ES-I3 (cell line): ENCODE measurements at regions not wholly inside any gene's neighbourhood (a gene's known extent, or its start where the extent isn't known, plus 50 kb on each side); places are given as distances from the start of the nearest gene placed in this dataset.

Experiments used
- H3K36me3 ChIP-seq: 2 replicates; pipeline ENCODE4 v1.6.1; 2013; ENCODE audit warnings: mild to moderate bottlenecking, low read length, control low read depth, moderate library complexity; ENCODE audit not compliant: insufficient read depth
- H3K4me1 ChIP-seq: 2 replicates; pipeline ENCODE4 v1.6.1; 2013; ENCODE audit warnings: mild to moderate bottlenecking, control low read depth, low read length; ENCODE audit not compliant: insufficient read depth
- H3K9ac ChIP-seq: 2 replicates; pipeline ENCODE4 v1.6.1; 2013; ENCODE audit warnings: low read depth, mild to moderate bottlenecking, low read length, moderate library complexity
- H3K9me3 ChIP-seq: 2 replicates; pipeline ENCODE4 v1.6.1; 2013; ENCODE audit warnings: mild to moderate bottlenecking, low read length, moderate library complexity; ENCODE audit not compliant: control insufficient read depth, insufficient read depth

- Histone ChIP-seq H3K4me1 (peaks cover 14% of the 10 kb centered on the region), H3K36me3 (no peaks in the 10 kb centered on the region), H3K9me3 (no peaks in the 10 kb centered on the region), H3K9ac (no peak overlapping the region)
These were observed 74.1 kb downstream of the BOD1L2 start for GRCh38 chr18:57220930-57221483.

- peaks cover 14% of the 10 kb centered on the region for H3K4me1 ChIP-seq
These were observed 76.4 kb downstream of the BOD1L2 start for GRCh38 chr18:57223144-57223870.

DNA sequence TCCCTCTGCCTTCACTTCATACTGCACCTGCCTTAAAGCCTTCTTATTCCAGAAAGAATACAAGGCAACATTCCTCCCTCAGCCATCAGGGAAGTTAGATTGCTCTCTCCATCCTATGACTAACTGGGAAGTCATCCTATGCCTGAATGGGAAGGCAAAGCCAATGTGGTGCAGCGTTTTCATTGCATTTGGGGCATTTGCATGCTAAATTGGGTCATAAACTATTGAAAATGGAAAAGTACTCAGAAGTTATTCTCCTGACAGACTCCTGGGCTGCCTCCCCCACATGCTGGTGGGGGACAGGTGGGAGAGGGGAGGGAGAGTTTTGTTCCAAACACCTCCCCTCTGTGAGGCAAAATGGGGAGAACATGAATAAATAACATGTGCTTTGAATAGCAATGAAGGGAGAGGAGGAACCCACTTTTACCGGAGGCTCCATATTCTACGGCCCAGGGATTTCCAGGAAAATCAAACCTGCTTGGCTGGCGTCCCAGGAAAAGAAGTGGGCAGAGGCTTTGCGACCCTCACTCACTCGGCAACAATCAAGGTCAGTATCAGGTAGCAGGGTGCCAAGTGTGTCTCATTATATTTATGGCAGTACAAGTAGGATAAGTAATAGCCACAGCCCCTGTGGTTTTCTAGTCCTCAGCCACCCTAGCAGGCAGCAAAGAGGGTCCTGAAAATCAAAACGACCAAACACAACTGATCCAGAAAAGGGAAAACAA is 84.1 kb downstream of the BOD1L2 start:
- H3K9me3 ChIP-seq: no peaks in the 10 kb centered on the region
- H3K36me3 ChIP-seq: no peaks in the 10 kb centered on the region
- no peak overlapping the region for H3K9ac ChIP-seq
- H3K4me1 ChIP-seq: peaks cover 11% of the 10 kb centered on the region; the same call in 1 of the 2 replicates

More at GRCh38 chr18:57223144-57223870, 76.4 kb downstream of the BOD1L2 start:
- no peaks in the 10 kb centered on the region for H3K36me3 ChIP-seq
- H3K9ac ChIP-seq: no peak overlapping the region
- no peaks in the 10 kb centered on the region for H3K9me3 ChIP-seq

DNA sequence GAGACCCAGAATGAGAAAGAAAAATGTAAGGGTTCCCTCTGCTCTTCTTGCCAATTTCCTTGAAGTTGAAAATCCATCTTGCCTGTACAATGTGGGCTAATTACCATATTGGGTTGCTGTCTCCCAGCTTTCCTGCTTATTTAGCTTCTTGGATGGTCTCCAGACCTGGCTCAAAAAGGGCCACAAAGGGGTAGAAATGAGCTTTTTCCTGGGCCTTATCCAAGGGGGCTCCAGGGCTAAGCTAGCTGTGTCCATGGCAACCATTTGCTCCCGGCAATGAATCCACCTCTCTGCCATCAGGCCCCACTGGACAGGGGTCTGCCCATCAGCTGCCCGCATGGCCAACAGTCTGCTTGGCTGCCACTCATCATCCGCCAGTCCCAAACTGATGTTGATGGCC is 85.0 kb downstream of the BOD1L2 start:
- Histone ChIP-seq H3K9me3 (no peaks in the 10 kb centered on the region), H3K4me1 (peaks cover 11% of the 10 kb centered on the region; the same call in 1 of the 2 replicates), H3K36me3 (no peaks in the 10 kb centered on the region), H3K9ac (no peak overlapping the region)

DNA sequence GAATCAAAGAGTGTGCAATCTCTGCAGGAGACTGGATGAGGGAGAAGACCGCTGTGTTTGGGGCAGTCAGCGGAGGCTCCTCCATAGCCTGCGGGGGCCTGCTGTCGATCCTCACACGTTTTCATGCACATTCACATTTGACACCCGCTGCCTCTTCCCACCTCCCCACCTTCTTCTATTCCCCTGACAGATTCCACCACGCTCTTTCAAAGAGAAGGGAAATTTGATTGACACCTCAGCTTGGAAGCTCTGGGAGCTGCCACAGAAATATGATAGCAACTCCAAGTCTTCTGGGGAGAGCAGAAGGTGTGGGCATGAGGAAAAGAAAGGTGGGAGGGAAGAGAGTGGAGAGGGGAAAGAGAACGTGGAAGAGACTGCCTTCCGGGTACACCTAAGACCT is 87.5 kb downstream of the BOD1L2 start:
- Histone ChIP-seq H3K9me3 (no peaks in the 10 kb centered on the region), H3K36me3 (no peaks in the 10 kb centered on the region), H3K9ac (no peak overlapping the region), H3K4me1 (peaks cover 14% of the 10 kb centered on the region; the same call in 1 of the 2 replicates)

GRCh38 chr18:57241869-57242268 is 95.0 kb downstream of the BOD1L2 start:
- no peaks in the 10 kb centered on the region for H3K36me3 ChIP-seq
- H3K4me1 ChIP-seq: 0 out of 2 replicates have a peak, but pooled peaks cover 3% of the 10 kb centered on the region
- H3K9ac ChIP-seq: no peak overlapping the region
- no peaks in the 10 kb centered on the region for H3K9me3 ChIP-seq

GRCh38 chr18:57242285-57242684 is 95.4 kb downstream of the BOD1L2 start:
- no peaks in the 10 kb centered on the region for H3K36me3 ChIP-seq

GRCh38 chr18:57243624-57244179 is 96.8 kb downstream of the BOD1L2 start:
- Histone ChIP-seq H3K9me3 (no peaks in the 10 kb centered on the region), H3K9ac (no peak overlapping the region), H3K36me3 (no peaks in the 10 kb centered on the region), H3K4me1 (0 out of 2 replicates have a peak, but pooled peaks cover 3% of the 10 kb centered on the region)

More at GRCh38 chr18:57242285-57242684, 95.4 kb downstream of the BOD1L2 start:
- 0 out of 2 replicates have a peak, but pooled peaks cover 3% of the 10 kb centered on the region for H3K4me1 ChIP-seq
- H3K9ac ChIP-seq: no peak overlapping the region
- no peaks in the 10 kb centered on the region for H3K9me3 ChIP-seq

DNA sequence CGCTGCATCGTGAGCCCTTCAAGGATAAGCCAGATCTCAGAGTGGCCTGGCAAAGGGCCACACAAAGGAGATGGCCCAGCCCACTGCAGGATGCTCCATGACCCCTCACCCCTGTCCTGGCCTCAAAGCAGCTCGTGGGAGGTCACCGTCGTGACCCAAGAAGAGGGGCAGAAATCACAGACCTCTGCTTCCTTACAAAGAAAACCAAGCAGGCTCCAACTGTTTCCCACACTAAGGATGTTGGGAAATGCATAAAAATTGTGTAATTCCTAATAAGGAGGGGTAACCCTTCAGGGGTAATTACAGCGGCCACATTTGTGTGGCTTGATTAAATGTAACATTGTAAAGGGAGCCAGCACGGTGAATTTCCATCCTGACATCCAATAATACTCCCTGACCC is 102.3 kb downstream of the BOD1L2 start:
- Histone ChIP-seq H3K9ac (no peak overlapping the region), H3K36me3 (no peaks in the 10 kb centered on the region), H3K4me1 (no peaks in the 10 kb centered on the region), H3K9me3 (no peaks in the 10 kb centered on the region)

- no peaks in the 10 kb centered on the region for H3K9me3 ChIP-seq
- no peaks in the 10 kb centered on the region for H3K36me3 ChIP-seq
- no peaks in the 10 kb centered on the region for H3K4me1 ChIP-seq
- no peak overlapping the region for H3K9ac ChIP-seq
These were observed 102.5 kb upstream of the ST8SIA3 start for GRCh38 chr18:57249883-57250282.

DNA sequence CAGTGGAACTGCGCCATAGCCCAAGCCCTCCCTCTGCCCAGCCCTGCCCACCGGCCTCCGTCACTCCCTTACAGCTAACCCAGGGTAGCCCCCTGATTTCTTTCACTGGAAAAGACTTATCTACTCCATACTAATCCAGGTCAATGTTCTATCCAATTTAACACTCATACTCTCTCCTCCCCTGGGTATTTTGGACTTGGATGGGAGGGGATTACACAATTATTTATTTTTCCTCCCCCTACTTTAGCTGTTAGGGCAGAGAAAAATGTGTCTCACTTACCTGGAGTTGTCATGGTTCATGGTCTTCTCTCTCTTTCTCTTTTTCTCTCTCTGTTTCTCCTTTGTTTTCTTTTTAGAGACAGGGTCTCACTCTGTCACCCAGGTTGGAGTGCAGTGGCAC is 100.6 kb upstream of the ST8SIA3 start:
- Histone ChIP-seq H3K9ac (no peak overlapping the region), H3K36me3 (no peaks in the 10 kb centered on the region), H3K9me3 (no peaks in the 10 kb centered on the region), H3K4me1 (no peaks in the 10 kb centered on the region)

DNA sequence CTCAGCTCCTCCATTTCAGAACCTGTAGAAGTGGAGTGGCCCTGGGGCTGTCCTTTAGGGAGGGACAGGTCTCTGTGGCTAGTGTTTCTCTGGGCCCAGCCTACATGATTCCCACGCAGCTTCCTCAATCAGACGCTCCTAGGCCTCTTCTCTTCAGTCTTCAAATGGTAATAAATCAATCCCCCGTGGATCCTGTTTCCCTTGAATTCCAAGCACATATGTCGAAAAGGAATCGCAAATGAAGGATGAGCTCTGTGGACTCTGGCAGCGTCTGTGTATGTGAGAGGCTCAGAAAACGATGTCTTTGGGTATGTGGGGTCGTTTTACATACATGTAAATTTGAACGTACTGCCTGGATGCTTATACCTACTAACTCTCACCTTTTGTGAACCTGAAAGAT is 98.5 kb upstream of the ST8SIA3 start:
- no peak overlapping the region for H3K9ac ChIP-seq
- H3K36me3 ChIP-seq: no peaks in the 10 kb centered on the region
- H3K4me1 ChIP-seq: no peaks in the 10 kb centered on the region
- no peaks in the 10 kb centered on the region for H3K9me3 ChIP-seq

DNA sequence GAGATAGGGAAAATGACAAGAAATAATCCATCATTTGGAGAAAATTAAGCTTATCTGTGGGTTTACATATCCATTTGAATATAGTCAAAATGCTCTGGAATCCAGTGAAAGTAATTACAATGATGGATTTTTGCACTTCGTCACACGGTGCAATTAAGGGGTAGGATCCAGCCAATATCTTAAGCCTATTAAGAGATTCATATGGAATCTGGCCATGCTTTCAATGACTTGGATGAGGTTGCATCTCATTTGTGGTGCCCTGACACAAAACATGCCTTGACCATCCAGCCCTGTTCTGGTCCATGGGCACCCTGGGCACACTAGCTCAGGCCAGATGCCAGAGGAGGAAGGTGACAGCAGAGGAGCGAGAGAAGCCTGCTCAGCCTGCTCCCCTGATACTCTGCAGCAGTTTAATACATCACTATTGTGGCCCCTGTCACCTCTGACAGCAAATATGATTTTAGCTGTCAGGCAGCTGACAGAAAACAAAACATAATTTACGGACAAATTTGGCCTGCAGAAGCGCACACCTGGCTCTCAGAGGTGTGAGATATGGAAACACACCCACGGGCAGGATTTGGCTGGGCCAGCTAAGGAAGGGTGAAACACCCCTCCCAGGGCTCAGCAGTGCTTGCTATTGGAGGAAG is 94.1 kb upstream of the ST8SIA3 start:
- Histone ChIP-seq H3K9ac (no peak overlapping the region), H3K4me1 (no peaks in the 10 kb centered on the region), H3K9me3 (no peaks in the 10 kb centered on the region), H3K36me3 (no peaks in the 10 kb centered on the region)

DNA sequence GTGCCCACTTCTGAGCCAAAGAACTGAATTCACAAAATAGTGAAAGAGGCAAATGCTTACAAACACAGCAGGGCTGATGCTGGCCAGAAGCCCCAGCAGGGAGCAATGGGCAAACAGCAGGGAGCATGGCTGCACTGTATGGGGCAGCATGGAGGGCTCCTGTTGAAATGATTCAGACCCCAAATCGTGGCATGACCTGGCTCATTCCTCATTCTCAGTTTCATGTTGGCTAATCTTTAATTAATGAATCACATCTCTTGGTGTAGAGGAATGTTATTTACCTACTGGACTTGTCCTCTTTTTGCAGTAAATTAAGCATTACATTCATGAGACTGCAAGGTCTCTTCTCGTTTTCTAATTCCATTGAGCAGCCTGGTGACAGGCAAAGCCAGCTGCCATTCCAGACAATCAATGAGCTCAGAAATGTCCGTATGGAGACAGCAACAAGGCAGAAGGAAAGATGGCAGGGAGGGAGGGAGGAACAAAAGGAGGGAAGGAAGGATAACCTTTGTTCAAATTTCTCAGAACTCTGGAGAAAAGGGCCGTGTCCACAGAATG is 84.9 kb upstream of the ST8SIA3 start:
- Histone ChIP-seq H3K9ac (no peak overlapping the region), H3K36me3 (no peaks in the 10 kb centered on the region), H3K4me1 (no peaks in the 10 kb centered on the region), H3K9me3 (no peaks in the 10 kb centered on the region)
